GM18867 (cell line): ENCODE measurements at regions not wholly inside any gene's neighbourhood (a gene's known extent, or its start where the extent isn't known, plus 50 kb on each side); places are given as distances from the start of the nearest gene placed in this dataset.
A peak's percentile ranks its signal among the peaks of the same experiment; 100 is the strongest.

ENCODE experiments used
- ATAC-seq: cut with Tn5 transposase; IDR thresholded peaks from one replicate; pipeline ENCODE4 v1.9.1; 2021; ENCODE audit warnings: mild to moderate bottlenecking, moderate library complexity; ENCODE audit not compliant: unreplicated experiment

DNA sequence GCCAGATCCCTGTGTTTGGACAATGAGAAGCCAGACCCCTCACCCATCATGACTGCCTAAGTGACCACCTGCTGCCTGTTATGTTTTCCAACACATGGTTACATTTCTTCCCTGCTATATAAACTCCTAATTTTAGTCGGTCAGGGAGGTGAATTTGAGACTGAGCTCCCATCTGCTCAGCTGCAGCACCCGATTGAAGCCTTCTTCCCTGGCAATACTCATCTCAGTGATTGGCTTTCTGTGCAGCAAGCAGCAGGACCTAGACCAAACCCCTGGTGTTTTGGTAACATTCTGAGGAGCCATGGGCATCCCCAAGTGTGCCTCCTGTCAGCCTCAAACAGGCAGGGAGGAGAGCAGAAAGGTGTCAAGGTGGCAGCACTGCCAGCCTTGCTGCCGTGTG is 141.2 kb downstream of the CD8B2 start:
- no peak for ATAC-seq

DNA sequence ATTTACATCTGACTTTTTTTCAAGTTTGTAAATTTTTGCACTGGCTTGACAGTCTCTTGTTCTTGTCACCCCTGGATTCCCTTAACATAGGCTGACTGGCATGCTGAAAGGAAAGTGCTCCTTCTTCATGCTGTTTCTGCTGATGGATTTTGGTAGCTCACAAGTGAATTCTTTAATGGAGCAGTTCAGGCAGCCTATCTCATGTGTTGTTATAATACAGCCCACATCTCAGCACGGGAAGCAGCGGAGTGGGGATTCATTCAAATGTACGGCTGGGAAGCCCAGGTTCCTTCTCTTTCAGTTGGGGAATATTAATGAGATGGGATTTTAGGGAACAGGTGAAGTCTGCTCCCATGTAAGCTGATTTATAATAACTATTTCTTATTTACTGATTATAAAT is 142.8 kb downstream of the CD8B2 start:
- ATAC-seq: no peak

DNA sequence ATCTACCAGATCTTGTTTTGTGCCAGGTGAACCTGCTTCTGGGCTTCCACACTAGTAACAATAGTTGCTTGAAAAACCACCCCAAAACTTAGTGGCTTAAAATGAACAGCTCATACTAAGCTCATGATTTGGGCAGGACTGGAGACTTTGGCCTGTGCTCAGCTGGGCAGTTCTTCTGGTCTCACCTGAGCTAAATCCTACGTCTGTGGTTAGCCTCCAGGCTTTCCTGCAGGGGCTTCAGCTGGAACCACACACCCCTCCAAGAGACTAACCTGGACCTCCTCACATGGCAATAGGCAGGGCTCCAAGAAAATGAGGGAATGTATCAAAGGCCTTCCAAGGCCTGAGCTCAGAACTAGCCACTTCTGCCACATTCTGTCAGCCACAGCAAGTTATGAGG is 144.1 kb downstream of the CD8B2 start:
- ATAC-seq: no peak

- ATAC-seq: no peak
Measured at GRCh38 chr2:106638043-106638442, 150.9 kb downstream of the CD8B2 start.

DNA sequence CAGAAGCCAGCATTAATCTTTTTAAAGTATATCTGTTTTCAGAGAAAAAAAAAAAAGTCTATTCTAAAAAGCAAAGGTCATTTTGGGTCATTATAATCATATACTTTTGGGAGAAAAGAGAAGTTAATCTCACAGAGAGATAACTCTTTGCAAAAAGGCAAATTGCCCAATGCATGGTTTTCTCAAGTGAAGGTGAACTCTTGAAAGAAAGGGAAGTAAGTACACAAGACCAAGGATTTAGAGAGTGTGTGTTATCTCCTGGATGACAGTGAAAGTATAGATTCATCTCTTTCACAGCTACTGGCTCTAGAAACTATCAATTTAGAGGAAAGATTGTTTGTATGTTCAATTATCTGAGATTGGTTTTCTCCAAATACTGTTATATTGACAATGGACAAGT is 151.4 kb downstream of the CD8B2 start:
- ATAC-seq: no peak

GRCh38 chr2:106642679-106643078 is 155.5 kb downstream of the CD8B2 start:
- no peak for ATAC-seq

GRCh38 chr2:106644623-106645022 is 157.5 kb downstream of the CD8B2 start:
- no peak for ATAC-seq

GRCh38 chr2:106646605-106647004 is 159.4 kb downstream of the CD8B2 start:
- ATAC-seq: no peak

DNA sequence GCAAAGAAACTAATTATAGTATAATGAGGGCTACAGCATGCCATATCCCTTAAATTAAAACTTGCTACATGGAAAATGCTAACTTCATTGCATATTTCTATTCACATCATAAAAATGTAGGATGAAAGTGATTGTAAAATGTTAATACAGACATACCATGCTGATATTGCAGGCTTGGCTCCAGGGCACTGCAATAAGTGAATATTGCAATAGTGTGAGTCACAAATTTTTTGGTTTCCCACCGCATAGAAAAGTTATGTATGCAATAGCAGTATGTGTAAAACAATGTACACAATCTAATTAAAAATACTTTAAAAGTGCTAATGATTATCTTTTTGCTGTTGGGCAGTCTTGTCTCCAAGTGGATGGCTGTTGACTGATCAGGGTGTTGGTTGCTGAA is 162.1 kb downstream of the CD8B2 start:
- no peak for ATAC-seq

DNA sequence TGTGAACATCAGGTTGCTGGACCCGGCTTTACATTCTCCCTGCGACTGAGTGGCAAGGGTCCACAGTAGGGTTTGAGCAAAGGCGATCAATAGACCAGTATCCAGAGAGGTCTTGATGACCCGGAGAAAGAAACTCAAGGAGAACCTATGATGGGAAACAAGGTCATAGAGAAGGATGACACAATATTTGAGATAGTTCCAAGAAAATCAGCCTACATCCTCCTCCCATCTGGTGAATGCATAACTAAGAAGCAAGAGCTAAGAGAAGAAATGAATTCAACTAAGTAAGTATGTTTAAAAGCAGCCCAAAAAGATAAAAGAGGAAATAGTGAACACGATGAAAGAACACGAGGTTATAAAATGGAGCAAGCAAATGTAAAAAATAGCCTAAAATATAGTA is 166.3 kb downstream of the CD8B2 start:
- ATAC-seq: no peak

GRCh38 chr2:106658616-106659015 is 171.5 kb downstream of the CD8B2 start:
- ATAC-seq: no peak

- peak; percentile 81 for ATAC-seq
Measured at GRCh38 chr2:106664669-106665068, 177.5 kb downstream of the CD8B2 start.

- ATAC-seq: no peak
Measured at GRCh38 chr2:106667478-106668070, 180.4 kb downstream of the CD8B2 start.

GRCh38 chr2:106685180-106685897 is 198.2 kb downstream of the CD8B2 start:
- no peak for ATAC-seq

GRCh38 chr2:106686814-106687213 is 199.2 kb downstream of the ST6GAL2 start:
- ATAC-seq: no peak

GRCh38 chr2:106694964-106695470 is 190.9 kb downstream of the ST6GAL2 start:
- no peak for ATAC-seq

- ATAC-seq: no peak
Measured at GRCh38 chr2:106695919-106696318, 190.0 kb downstream of the ST6GAL2 start.

DNA sequence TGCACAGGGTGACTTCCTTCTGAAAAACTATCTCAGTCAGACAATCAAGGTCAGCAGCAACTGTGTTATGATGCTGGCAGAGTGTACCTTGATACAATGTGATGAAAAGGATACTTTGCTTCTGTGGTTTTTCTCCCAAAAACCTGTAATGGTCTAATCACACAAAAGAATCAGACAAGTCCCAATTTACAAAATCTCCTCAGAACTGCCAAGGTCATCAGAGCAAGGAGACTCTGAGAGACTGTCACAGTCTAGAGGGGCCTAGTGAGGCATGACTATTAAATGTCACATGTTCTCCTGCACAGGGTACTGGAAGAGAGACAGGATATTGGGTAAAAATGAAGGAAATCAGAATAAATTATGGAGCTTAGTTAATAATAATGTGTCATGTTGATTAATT is 185.4 kb downstream of the ST6GAL2 start:
- ATAC-seq: no peak

- ATAC-seq: no peak
Measured at GRCh38 chr2:106701203-106702022, 184.6 kb downstream of the ST6GAL2 start.

DNA sequence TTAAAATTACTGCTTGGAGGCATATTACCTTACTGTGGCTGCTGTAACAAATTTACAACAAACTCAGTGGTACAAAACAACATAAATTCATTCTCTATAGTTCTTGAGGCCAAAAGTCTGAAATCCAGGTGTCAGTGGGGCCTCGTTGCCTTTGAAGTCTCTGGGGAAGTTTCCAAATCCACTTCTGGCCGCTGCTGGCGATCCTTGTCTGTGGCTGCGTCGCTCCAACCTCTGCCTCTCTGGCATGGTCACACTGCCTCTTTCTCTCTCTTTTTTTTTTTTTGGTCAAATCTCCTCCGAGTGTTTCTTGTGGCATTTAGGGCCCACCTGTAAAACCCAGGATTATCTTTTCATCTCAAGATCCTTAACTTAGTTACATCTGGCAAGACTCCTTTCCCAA is 182.8 kb downstream of the ST6GAL2 start:
- ATAC-seq: no peak

- ATAC-seq: no peak
Measured at GRCh38 chr2:106704798-106705197, 181.2 kb downstream of the ST6GAL2 start.

DNA sequence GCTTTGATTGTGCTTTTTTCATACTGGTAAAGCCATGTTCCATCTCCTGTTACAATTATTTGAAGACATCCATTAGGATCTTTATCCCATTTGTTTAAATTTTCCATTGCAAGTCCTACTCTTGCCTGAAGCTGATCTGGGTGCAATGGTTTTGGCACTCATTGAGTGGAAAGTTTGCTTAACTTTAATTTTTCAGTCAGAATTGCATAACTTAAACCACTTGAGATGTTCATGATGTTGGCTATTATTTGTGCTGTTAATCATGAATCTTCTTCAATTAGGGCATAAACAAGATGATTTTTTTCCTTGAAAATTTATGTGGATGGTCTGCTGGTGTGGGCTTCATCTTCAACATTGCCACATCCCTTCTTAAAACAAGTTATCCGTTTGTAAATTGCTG is 180.1 kb downstream of the ST6GAL2 start:
- no peak for ATAC-seq
